ENCODE measurements at regions not wholly inside any gene's neighbourhood (a gene's known extent, or its start where the extent isn't known, plus 50 kb on each side); places are given as distances from the start of the nearest gene placed in this dataset.

- TF ChIP-seq CTCF (IDR thresholded peaks at IDR 0.05; ENCODE audit: insufficient read depth, low read length): no peak
- no peak overlapping the region for H3K4me3 ChIP-seq (ENCODE audit: low read depth, low read length)
- DNase-seq (ENCODE audit: low read depth): no peak
Measured at GRCh38 chr2:138866797-138867196, 86.6 kb upstream of the NXPH2 start.

GRCh38 chr2:138853761-138854160 is 73.6 kb upstream of the NXPH2 start:
- DNase-seq (ENCODE audit: low read depth): no peak
- no peak for TF ChIP-seq CTCF (IDR thresholded peaks at IDR 0.05; ENCODE audit: insufficient read depth, low read length)

GRCh38 chr2:138853296-138853695 is 73.1 kb upstream of the NXPH2 start:
- H3K4me3 ChIP-seq (ENCODE audit: low read depth, low read length): no peak overlapping the region

More at GRCh38 chr2:138853761-138854160, 73.6 kb upstream of the NXPH2 start:
- no peak overlapping the region for H3K4me3 ChIP-seq (ENCODE audit: low read depth, low read length)

GRCh38 chr2:138846216-138846821 is 66.1 kb upstream of the NXPH2 start:
- DNase-seq (ENCODE audit: low read depth): peak; percentile 31
- H3K4me3 ChIP-seq (ENCODE audit: low read depth, low read length): no peak overlapping the region
- peak; percentile 64 for TF ChIP-seq CTCF (IDR thresholded peaks at IDR 0.05; ENCODE audit: insufficient read depth, low read length)

More at GRCh38 chr2:138853296-138853695, 73.1 kb upstream of the NXPH2 start:
- TF ChIP-seq CTCF (IDR thresholded peaks at IDR 0.05; ENCODE audit: insufficient read depth, low read length): no peak
- no peak for DNase-seq (ENCODE audit: low read depth)

GRCh38 chr2:138842341-138842740 is 62.2 kb upstream of the NXPH2 start:
- no peak overlapping the region for H3K4me3 ChIP-seq (ENCODE audit: low read depth, low read length)
- no peak for DNase-seq (ENCODE audit: low read depth)
- no peak for TF ChIP-seq CTCF (IDR thresholded peaks at IDR 0.05; ENCODE audit: insufficient read depth, low read length)

- H3K4me3 ChIP-seq (ENCODE audit: low read depth, low read length): no peak overlapping the region
- no peak for DNase-seq (ENCODE audit: low read depth)
- TF ChIP-seq CTCF (IDR thresholded peaks at IDR 0.05; ENCODE audit: insufficient read depth, low read length): peak; percentile 1
Measured at GRCh38 chr2:138841459-138841858, 61.3 kb upstream of the NXPH2 start.
